Activated CD8-positive, alpha-beta memory T cell treated with anti-CD3 and anti-CD28 coated beads, Interleukin-2, amount 10 ng/mL, durations not matched to agents 7 days and 5 days (primary cell): ENCODE measurements at regions not wholly inside any gene's neighbourhood (a gene's known extent, or its start where the extent isn't known, plus 50 kb on each side); places are given as distances from the start of the nearest gene placed in this dataset.

Source experiments
- ATAC-seq: fragments of 150-1000 bp; cut with Tn5 transposase; one replicate; pipeline ENCODE4 v1.10.0; 2021; ENCODE audit warnings: moderate library complexity
- CTCF ChIA-PET: fragments of 350-600 bp; sonication (Branson Sonifier 250); formaldehyde crosslinking; loops from one replicate; lab custom pipeline; 2021; ENCODE audit warnings: antibody characterized with exemption; lab: Charles Lee
- DNase-seq: peaks from one replicate; pipeline ENCODE4 v3.0.0-alpha.2; 2020
- H3K27ac Mint-ChIP-seq: one replicate; pipeline ENCODE4 v1.8.0; 2021; ENCODE audit warnings: mild to moderate bottlenecking, mixed read lengths
- H3K27me3 Mint-ChIP-seq: one replicate; pipeline ENCODE4 v1.8.0; 2021; ENCODE audit warnings: mixed read lengths
- H3K36me3 Mint-ChIP-seq: one replicate; pipeline ENCODE4 v1.8.0; 2021; ENCODE audit warnings: mild to moderate bottlenecking, mixed read lengths
- H3K4me1 Mint-ChIP-seq: one replicate; pipeline ENCODE4 v1.8.0; 2021; ENCODE audit warnings: mixed read lengths
- H3K4me3 Mint-ChIP-seq: one replicate; pipeline ENCODE4 v1.8.0; 2021; ENCODE audit warnings: mild to moderate bottlenecking, moderate library complexity, mixed read lengths
- H3K9me3 Mint-ChIP-seq: one replicate; pipeline ENCODE4 v1.8.0; 2022; ENCODE audit warnings: low read depth, mixed read lengths

DNA sequence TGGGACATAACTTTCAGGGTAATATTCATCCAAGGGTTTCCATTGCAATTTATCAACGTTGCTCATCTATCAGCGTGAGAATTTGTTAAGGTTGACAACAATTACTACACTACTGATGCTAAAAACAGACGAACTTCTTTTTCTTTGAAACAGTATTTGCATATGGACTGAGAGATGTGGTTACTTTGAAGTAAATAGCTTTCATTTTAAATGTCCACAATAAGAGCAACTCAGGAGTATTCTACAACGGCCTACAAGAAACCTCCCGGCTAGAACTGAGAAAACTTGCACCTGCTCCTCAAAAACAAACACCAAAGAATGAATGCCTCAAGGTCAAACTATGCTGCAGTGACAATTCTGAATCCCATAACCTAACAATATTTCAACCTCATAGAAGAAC, 238.4 kb downstream of the IRS2 start:
- CTCF ChIA-PET: interaction anchor here (0.6 to 1.6 kb wide), 2 partner anchors 22 to 121 kb away, joined by 3 read pairs; no protein-coding TSS in a partner anchor
- Mint-ChIP-seq H3K9me3 (no peaks in the 10 kb centered on the region), H3K4me1 (no peaks in the 10 kb centered on the region), H3K27ac (no peak overlapping the region), H3K4me3 (no peak overlapping the region), H3K36me3 (no peaks in the 10 kb centered on the region), H3K27me3 (no peaks in the 10 kb centered on the region)
- ATAC-seq: no peak
- no peak for DNase-seq

DNA sequence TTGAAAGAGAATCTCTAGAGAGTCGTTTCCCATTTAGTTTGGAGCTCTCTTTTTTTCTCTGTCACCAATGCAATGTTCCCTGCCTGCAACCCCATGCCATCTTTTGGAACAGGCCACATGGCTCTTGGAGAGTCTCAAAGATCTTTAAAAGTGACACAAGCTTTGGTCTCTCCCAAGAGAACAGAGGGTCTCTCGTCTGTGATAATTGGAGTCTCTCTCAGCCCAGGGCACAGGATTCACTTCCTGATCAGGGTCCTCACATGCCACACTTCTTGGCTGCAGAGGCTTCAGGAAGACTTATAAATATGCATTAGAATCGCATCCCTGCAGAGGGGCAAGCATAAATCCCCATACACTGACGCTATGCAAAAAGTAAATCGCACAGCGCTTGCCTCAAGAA, 240.5 kb downstream of the IRS2 start:
- Mint-ChIP-seq H3K9me3 (no peaks in the 10 kb centered on the region), H3K27ac (no peak overlapping the region), H3K4me1 (no peaks in the 10 kb centered on the region), H3K27me3 (no peaks in the 10 kb centered on the region), H3K4me3 (no peak overlapping the region), H3K36me3 (no peaks in the 10 kb centered on the region)
- DNase-seq (no peak), ATAC-seq (no peak)
- CTCF ChIA-PET: no interaction called here

DNA sequence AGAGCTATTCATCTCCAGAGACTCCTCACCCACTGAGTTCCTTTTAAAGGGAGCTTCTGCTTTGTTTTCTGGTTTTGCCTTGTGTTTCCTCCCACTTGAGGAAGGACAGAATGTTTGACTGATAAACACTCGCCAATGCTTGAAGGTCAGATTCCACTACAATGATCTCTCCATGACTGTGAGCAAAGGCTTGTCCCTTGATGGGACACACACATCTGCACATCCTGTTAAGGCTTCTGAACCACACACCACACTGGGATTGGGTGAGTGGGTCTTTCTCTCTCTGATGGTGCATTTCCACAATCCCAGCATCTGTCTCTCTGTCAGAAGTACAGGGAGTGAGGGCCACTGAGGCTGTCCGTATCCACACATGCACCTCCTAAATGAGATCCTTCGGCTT, 245.3 kb downstream of the IRS2 start:
- ATAC-seq (no peak), DNase-seq (no peak)
- H3K27me3 Mint-ChIP-seq: no peaks in the 10 kb centered on the region
- H3K27ac Mint-ChIP-seq: no peak overlapping the region
- peaks cover 3% of the 10 kb centered on the region for H3K9me3 Mint-ChIP-seq
- no peaks in the 10 kb centered on the region for H3K36me3 Mint-ChIP-seq
- CTCF ChIA-PET: no interaction called here
- H3K4me1 Mint-ChIP-seq: no peaks in the 10 kb centered on the region
- no peak overlapping the region for H3K4me3 Mint-ChIP-seq

DNA sequence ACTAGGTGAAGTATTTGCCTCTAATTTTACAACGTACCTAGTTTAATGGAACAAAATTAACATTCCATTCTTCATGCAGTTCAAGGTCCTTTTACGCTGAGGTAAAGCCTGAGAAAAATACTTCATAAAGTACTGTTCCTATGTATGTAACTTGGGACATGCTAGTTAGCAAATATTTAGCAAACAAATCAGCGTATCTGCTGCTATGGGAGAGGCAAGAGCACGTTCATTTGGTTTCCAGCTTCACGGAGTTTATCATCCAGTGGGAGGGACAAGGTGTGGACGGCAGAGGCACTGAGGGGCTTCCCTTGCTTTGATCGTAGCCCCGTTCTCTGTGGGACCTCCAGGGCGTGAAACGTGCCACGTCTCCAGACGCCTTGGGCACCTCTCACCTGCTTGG, 248.8 kb downstream of the IRS2 start:
- no peaks in the 10 kb centered on the region for H3K36me3 Mint-ChIP-seq
- CTCF ChIA-PET: no interaction called here
- H3K4me3 Mint-ChIP-seq: no peak overlapping the region
- no peaks in the 10 kb centered on the region for H3K27me3 Mint-ChIP-seq
- H3K27ac Mint-ChIP-seq: no peak overlapping the region
- peaks cover 3% of the 10 kb centered on the region for H3K9me3 Mint-ChIP-seq
- H3K4me1 Mint-ChIP-seq: no peaks in the 10 kb centered on the region
- DNase-seq: no peak
- ATAC-seq: no peak

DNA sequence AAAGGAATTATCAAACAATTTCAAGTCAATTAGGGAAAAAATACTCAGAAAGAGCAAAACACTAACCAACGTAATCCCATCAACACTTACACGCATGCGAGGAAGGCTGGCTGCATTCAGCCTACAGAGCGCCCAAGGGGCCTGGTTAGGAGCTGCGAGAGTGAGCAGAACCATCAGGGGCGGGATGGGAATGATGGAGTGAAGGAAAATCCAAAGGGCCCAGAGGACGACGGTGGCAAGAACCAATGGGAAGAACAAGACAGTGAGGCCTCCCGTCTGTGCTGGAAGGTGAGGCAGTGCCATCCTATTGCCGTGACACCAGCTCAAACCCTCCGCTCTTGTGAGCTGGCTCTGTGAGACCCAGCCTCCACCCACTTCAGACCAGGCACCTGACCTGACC, 253.0 kb downstream of the IRS2 start:
- H3K36me3 Mint-ChIP-seq: no peaks in the 10 kb centered on the region
- CTCF ChIA-PET: no interaction called here
- H3K9me3 Mint-ChIP-seq: no peaks in the 10 kb centered on the region
- no peak for DNase-seq
- ATAC-seq: no peak
- no peak overlapping the region for H3K4me3 Mint-ChIP-seq
- no peak overlapping the region for H3K27ac Mint-ChIP-seq
- no peaks in the 10 kb centered on the region for H3K4me1 Mint-ChIP-seq
- H3K27me3 Mint-ChIP-seq: no peaks in the 10 kb centered on the region

DNA sequence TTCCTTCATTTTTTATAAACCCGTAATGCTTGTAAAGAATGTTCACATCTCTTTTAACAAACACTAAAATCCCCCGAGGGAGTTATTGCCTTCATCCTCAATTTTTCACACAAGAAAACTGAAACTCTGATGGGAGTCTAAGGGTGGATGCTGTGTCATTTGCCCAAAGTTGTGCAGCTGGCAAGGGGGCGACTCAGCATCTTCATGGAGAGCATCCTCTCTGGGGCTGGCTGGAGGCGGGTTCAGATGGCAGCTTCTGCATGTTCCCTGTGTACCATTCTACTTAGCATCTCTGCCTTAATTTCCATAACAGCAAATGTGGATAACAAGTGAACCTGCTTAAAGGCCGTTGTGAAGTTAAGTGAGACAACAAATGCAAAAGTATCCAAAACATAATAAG, 256.4 kb downstream of the IRS2 start:
- no peaks in the 10 kb centered on the region for H3K9me3 Mint-ChIP-seq
- no peaks in the 10 kb centered on the region for H3K27me3 Mint-ChIP-seq
- ATAC-seq (no peak), DNase-seq (no peak)
- CTCF ChIA-PET: no interaction called here
- H3K4me3 Mint-ChIP-seq: no peak overlapping the region
- H3K36me3 Mint-ChIP-seq: no peaks in the 10 kb centered on the region
- no peaks in the 10 kb centered on the region for H3K4me1 Mint-ChIP-seq
- H3K27ac Mint-ChIP-seq: no peak overlapping the region

DNA sequence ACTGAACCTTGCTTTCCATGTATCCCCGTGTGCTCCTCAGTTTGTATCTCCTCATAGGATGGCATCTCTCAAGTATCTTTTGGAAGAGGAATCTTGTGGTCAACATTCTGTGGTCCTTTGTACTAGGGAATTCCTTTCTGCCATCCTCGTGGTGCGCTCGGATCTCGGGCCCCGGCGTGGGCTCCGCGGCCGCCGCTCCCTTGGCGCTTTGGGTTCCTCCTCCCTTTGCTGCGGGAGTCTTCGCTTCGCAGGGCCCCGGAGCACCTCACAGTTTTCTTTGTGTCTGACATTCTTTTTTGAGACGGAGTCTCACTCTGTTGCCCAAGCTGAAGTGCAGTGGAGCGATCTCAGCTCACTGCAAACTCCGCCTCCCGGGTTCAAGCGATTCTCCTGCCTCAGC, 264.7 kb downstream of the IRS2 start:
- no peaks in the 10 kb centered on the region for H3K9me3 Mint-ChIP-seq
- no peaks in the 10 kb centered on the region for H3K27me3 Mint-ChIP-seq
- H3K4me1 Mint-ChIP-seq: no peaks in the 10 kb centered on the region
- ATAC-seq: no peak
- CTCF ChIA-PET: no interaction called here
- no peak overlapping the region for H3K27ac Mint-ChIP-seq
- H3K4me3 Mint-ChIP-seq: no peak overlapping the region
- H3K36me3 Mint-ChIP-seq: no peaks in the 10 kb centered on the region
- no peak for DNase-seq

DNA sequence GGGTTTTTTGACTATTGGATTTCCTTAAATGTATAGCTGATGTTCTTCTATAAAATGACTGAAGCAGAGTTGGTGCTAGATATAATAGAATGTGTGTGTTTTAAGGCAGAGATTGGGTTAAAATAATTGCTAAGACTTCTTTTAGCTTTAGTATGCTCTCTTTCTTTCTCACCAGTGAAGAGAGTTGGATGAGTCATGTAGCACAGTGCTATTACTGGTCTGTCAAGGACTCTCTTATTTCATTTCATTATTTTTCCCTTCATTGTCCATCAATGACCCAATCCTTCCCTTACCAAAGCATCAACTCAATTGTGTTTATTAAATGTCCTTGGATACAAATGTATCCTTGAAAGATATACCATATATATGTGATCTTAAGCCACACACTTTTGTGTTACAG, 268.9 kb downstream of the IRS2 start:
- no peaks in the 10 kb centered on the region for H3K4me1 Mint-ChIP-seq
- no peak overlapping the region for H3K4me3 Mint-ChIP-seq
- ATAC-seq (no peak), DNase-seq (no peak)
- H3K27ac Mint-ChIP-seq: no peak overlapping the region
- H3K27me3 Mint-ChIP-seq: no peaks in the 10 kb centered on the region
- CTCF ChIA-PET: no interaction called here
- no peaks in the 10 kb centered on the region for H3K36me3 Mint-ChIP-seq
- no peaks in the 10 kb centered on the region for H3K9me3 Mint-ChIP-seq

DNA sequence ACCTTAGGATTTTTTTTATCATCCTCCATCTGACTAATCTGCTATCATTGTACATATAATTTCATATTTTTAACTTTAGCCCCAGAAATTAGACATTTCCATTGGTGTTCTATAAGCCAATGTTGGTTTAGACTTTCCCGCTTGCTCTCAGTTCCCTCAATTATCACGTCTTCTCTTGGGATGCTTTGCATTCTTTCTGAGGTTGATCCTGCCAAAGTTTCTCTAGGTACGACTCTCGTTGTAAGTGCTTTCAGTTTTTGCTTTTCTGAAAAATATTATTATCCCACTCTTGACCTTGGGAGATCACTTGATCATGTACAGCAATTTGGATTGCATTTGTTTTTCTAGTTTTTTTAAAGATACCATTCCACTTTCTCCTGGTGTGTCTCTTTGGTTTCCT, 270.2 kb downstream of the IRS2 start:
- ATAC-seq (no peak), DNase-seq (no peak)
- Mint-ChIP-seq H3K4me3 (no peak overlapping the region), H3K9me3 (no peaks in the 10 kb centered on the region), H3K27me3 (no peaks in the 10 kb centered on the region), H3K36me3 (no peaks in the 10 kb centered on the region), H3K27ac (no peak overlapping the region), H3K4me1 (no peaks in the 10 kb centered on the region)
- CTCF ChIA-PET: no interaction called here

DNA sequence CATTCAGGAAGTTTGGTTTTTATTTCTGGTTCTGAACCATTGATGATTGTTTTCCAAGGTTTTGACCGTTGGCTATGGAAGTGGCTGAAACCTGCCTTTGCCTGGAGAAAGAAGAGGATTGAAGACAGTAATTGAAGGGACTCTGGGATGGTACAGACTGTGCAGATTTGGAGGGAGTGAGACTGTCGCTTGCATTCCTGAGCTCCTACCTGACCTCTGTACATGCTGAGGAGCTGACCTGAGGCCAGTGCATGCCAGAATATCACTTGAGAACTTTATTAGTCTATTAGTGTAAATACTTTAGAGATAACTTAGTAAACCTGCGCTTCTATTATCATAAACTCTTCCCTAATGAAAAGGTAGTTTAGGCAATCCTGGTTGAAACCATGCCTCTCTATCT, 276.4 kb downstream of the IRS2 start:
- ATAC-seq (no peak), DNase-seq (no peak)
- no peaks in the 10 kb centered on the region for H3K36me3 Mint-ChIP-seq
- no peak overlapping the region for H3K4me3 Mint-ChIP-seq
- no peaks in the 10 kb centered on the region for H3K27me3 Mint-ChIP-seq
- no peaks in the 10 kb centered on the region for H3K4me1 Mint-ChIP-seq
- CTCF ChIA-PET: no interaction called here
- no peak overlapping the region for H3K27ac Mint-ChIP-seq
- peaks cover 3% of the 10 kb centered on the region for H3K9me3 Mint-ChIP-seq

DNA sequence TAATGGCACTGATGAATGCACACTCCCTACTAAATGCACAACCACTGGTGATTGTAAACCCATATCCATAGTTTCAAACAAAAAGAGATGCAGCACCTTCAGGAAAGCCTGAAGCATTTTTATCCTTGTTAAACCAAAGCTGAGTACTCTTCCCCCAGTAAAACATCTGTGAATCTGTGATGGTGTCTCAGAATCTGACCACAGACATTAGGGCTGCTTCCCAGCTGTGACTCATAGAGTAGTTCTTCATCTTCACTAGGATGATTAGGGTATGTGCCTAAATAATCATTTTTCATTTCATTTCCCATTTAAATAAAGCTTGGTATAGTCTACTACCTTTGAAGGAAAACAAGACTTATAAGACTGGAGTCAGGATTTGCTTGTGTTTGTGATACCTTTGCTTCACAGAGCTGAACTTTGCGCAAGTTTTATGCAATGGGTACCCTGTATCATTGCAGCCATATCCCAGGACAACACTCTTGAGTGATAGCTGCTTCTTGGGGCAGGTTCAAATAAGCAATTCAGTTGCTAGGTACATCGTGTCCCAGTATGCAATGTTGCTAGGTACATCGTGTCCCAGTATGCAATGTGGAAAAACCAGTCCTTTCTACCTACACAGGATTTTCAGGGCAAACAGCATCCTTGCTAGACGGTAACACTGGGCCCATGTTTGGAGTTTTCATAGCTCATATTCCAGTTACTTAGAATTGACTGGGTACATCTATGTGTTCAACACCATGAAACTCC, 277.1 kb downstream of the IRS2 start:
- DNase-seq (no peak), ATAC-seq (no peak)
- CTCF ChIA-PET: no interaction called here
- H3K36me3 Mint-ChIP-seq: no peaks in the 10 kb centered on the region
- H3K27me3 Mint-ChIP-seq: no peaks in the 10 kb centered on the region
- H3K4me1 Mint-ChIP-seq: no peaks in the 10 kb centered on the region
- H3K9me3 Mint-ChIP-seq: peaks cover 3% of the 10 kb centered on the region
- H3K4me3 Mint-ChIP-seq: no peak overlapping the region
- H3K27ac Mint-ChIP-seq: no peak overlapping the region

DNA sequence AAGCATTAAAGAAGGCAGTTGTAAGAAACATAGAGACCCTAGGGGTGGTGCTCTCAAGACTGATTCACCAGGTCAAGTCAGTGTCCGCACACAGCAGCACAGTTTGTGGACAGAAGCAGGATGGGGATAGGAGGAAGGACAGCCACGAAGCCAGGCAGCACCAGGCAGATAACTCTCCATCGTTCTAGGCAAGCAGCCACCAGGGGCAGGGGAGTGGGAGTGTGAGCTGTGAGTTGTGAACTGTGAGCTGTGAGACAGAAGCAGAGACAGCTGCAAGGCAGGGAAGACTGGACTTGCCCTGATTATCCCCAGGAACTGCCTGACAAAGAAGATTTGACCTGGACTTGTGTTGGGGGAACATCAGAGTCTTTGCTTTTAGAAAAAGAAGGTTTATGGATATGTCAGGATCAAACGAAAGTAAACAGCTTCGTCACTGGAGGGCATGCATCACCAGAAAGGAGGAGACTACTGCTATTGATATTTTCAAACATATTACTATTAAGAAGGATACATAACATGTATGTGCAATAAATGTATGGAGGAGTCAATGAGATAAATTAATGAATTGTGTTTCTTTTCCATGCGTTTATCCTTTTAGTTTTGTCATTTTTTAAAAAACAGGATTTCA, 286.1 kb downstream of the IRS2 start:
- CTCF ChIA-PET: no interaction called here
- DNase-seq (no peak), ATAC-seq (no peak)
- Mint-ChIP-seq H3K27me3 (no peaks in the 10 kb centered on the region), H3K9me3 (no peaks in the 10 kb centered on the region), H3K27ac (no peak overlapping the region), H3K4me3 (no peak overlapping the region), H3K4me1 (no peaks in the 10 kb centered on the region), H3K36me3 (no peaks in the 10 kb centered on the region)

DNA sequence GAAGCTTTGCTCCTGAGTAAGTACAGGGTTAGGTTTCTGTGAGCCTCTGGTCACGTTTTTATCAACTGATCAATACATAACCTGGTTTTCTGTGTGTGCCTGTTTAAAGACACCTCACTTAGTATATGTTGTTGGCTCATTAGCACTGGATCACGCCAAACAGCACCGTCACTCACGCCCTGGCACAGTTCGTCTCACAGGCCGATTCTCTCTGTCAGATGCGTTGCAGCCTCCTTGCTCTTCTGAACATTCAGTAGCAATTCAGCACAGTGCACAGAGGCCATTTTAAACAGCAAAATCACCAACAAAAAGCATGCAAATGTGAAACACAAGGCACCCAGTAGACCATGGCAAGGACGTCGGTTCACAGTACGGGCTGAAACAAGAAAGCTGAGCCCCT, 288.5 kb downstream of the IRS2 start:
- no peaks in the 10 kb centered on the region for H3K36me3 Mint-ChIP-seq
- DNase-seq (no peak), ATAC-seq (no peak)
- no peak overlapping the region for H3K27ac Mint-ChIP-seq
- H3K27me3 Mint-ChIP-seq: no peaks in the 10 kb centered on the region
- CTCF ChIA-PET: no interaction called here
- no peaks in the 10 kb centered on the region for H3K4me1 Mint-ChIP-seq
- H3K9me3 Mint-ChIP-seq: no peaks in the 10 kb centered on the region
- H3K4me3 Mint-ChIP-seq: no peak overlapping the region

DNA sequence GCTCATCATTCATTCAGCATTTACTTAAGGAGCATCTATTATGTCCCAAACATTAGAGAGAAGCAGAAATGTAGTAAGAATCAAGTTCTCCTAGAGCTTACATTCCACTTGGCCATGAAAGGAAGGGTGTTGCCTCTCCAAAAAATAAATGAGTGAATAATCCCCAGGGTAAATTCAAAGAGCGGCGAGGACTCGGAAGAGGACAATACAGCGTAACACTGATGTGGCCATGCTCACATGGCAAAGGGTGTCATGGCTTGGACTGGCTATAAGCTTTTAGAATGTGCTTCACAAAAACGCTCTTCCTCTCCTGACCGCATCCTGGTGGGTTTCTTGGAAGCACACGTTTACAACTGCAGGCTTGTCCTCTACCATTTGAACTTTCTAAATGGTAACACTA, 290.2 kb downstream of the IRS2 start:
- H3K9me3 Mint-ChIP-seq: no peaks in the 10 kb centered on the region
- no peak overlapping the region for H3K4me3 Mint-ChIP-seq
- CTCF ChIA-PET: no interaction called here
- no peaks in the 10 kb centered on the region for H3K4me1 Mint-ChIP-seq
- DNase-seq: no peak
- ATAC-seq: no peak
- no peak overlapping the region for H3K27ac Mint-ChIP-seq
- no peaks in the 10 kb centered on the region for H3K27me3 Mint-ChIP-seq
- no peaks in the 10 kb centered on the region for H3K36me3 Mint-ChIP-seq
